ENCODE measurements at regions not wholly inside any gene's neighbourhood (a gene's known extent, or its start where the extent isn't known, plus 50 kb on each side); places are given as distances from the start of the nearest gene placed in this dataset.

DNA sequence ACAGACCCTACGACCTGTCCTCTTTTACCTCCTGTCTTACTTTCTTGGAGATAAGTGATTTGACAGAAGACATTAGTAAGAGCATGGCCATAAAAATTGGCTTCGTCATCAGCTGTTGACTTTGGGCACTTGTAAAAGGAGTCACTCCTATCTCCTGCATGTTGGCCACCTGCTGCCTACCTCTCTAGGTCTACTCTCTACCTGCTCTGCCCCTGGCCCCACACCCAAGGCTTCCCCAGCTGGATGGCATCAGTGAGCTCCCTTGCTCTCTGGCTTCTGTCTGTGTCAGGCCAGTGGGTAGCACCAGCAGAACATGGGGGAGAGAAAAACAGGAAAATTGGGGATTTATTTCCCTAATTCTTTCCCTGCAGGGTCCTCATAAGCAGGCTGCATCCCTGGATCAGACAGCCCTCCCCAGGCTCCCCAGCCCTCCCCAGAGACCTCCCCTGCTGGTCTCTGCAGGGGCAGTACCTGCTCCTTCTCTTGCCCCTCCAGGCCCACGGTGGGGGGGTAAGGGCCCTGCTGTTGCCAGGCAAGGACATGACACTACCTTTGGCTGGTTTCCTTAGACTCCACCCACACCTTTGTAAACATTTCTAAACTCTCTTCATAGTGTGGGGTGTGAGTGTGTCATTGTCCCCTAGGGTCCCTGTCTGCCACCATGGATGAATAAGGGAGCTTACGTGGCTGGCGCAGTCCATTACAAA, 157.0 kb upstream of the NECTIN1 start:
- TF ChIP-seq POLR2AphosphoS5 (IDR thresholded peaks at IDR 0.05): no peak
- no peak for TF ChIP-seq POLR2A (IDR thresholded peaks at IDR 0.05; ENCODE audit: low read depth)
